Heart right ventricle (tissue), 16 donors: ENCODE measurements at regions not wholly inside any gene's neighbourhood (a gene's known extent, or its start where the extent isn't known, plus 50 kb on each side); places are given as distances from the start of the nearest gene placed in this dataset.
"Not testable (repeated sequence)": the region's sequence is repeated elsewhere in the genome, so short reads cannot be mapped to it uniquely, and the experiment has no call there.

Experiments used
- ATAC-seq, 8 donors: fragments of 200-7000 bp; cut with Tn5 transposase; one replicate each; pipeline ENCODE4 v1.9.1; 2020; ENCODE audit warnings: mild to moderate bottlenecking in 8 of 8, moderate library complexity in 8 of 8, moderate number of reproducible peaks in 1 of 8
- DNase-seq, 2 donors: peaks; one replicate each; pipeline ENCODE4 v3.0.0-alpha.2; 2020
- H3K27ac ChIP-seq, 10 donors: fragments of 200-600 bp; sonication (generic) in 2 of 10; one replicate each; pipeline versions ENCODE4 v1.5.0 to v1.8.0; 2020 to 2022; ENCODE audit warnings: mild to moderate bottlenecking in 3 of 10
- H3K27me3 ChIP-seq, 7 donors: fragments of 200-600 bp; one replicate each; pipeline ENCODE4 v1.8.0; 2021 to 2022; ENCODE audit warnings: mild to moderate bottlenecking in 2 of 7
- H3K36me3 ChIP-seq, 9 donors: fragments of 200-600 bp; sonication (generic) in 1 of 9; one replicate each; pipeline versions ENCODE4 v1.5.0 to v1.8.0; 2020 to 2022; ENCODE audit warnings: mild to moderate bottlenecking in 2 of 9
- H3K4me1 ChIP-seq, 9 donors: fragments of 200-600 bp; sonication (generic) in 1 of 9; one replicate each; pipeline versions ENCODE4 v1.5.0 to v1.8.0; 2020 to 2022; ENCODE audit warnings: mild to moderate bottlenecking in 4 of 9
- H3K4me3 ChIP-seq, 10 donors: fragments of 200-600 bp; sonication (generic) in 2 of 10; one replicate each; pipeline versions ENCODE4 v1.5.0 to v1.8.0; 2020 to 2022; ENCODE audit warnings: mild to moderate bottlenecking in 7 of 10, moderate library complexity in 2 of 10
- H3K9me3 ChIP-seq, 11 donors: fragments of 200-600 bp in 10 of 11; sonication (generic) in 2 of 11; one replicate each; pipeline versions ENCODE4 v1.5.0 to v1.8.0; 2013 to 2022; ENCODE audit warnings: mild to moderate bottlenecking in 2 of 11, control low read depth in 1 of 11, moderate library complexity in 1 of 11
- CTCF ChIP-seq, 9 donors: fragments of 200-600 bp; sonication (generic) in 2 of 9; IDR thresholded peaks; one replicate each; pipeline versions ENCODE4 v1.5.0 to v1.8.0; 2021 to 2022; ENCODE audit warnings: antibody characterized with exemption in 9 of 9, mild to moderate bottlenecking in 5 of 9, moderate library complexity in 1 of 9
- WGBS, 2 donors: extraction: QIAGEN DNeasy Blood & Tissue Kit; methylation state at CpG; one replicate each; pipeline ENCODE4 v1.1.7; 2013; ENCODE audit warnings: inconsistent platforms in 1 of 2; 5-methylcytosine and 5-hydroxymethylcytosine counted together
- intact Hi-C, 10 donors: fragments of 100-400 bp; cut with DNase I; formaldehyde crosslinking; loops; one replicate each; pipeline versions ENCODE4 v1.11.1 to v1.14.2; 2022
- donor health status: Arrhythmogenic right ventricular cardiomyopathy.
- donor health status: ischemic (EF 13 %, LVEDD 7.1; RV severe dilation, severe dysfunction).
- donor health status: healthy with polysubstance abuse.
- donor health status: DM: no; HTN: yes; CAD: no.
- donor health status: DM: no; HTN: no; CAD: no.
- donor health status: ischemic (EF 25% LVEDD 6.9; RV normal size, moderate dysfunction).
- donor health status: ischemic (EF 25% LVEDD 5.7; RV mildly dilated, moderate dysfunction).
- donor health status: healthy.
- donor health status: DM: yes; HTN: yes; CAD: no.
- donor health status: Ischemic cardiomyopathy.
- donor health status: ischemic (EF 35%, LVEDD 5.7; RV mildly dilated, moderate dysfunction).
- donor health status: nonischemic (EF 11% LVEDD 7.7; RV severe dilation, severe dysfunction).
- donor health status: DM: yes; HTN: yes; CAD: no.
- donor health status: PGD.
- donor health status: ischemic (EF 29% LVEDD 5.4; RV normal size, mild dysfunction).
- donor health status: nonischemic (EF 23%, LVEDD 6.1; RV moderate dilation, normal function).

- no peak for TF ChIP-seq CTCF (IDR thresholded peaks at IDR 0.05)
- intact Hi-C loops, result no loop called here
- ATAC-seq, result no peak
- DNase-seq, result no peak
- Histone ChIP-seq H3K4me1 (no peaks in the 10 kb centered on the region), H3K36me3 (no peaks in the 10 kb centered on the region), H3K9me3 (peaks cover 0 to 30% (median 0%) of the 10 kb centered on the region in 11 donors), H3K27ac (no peak overlapping the region), H3K4me3 (no peak overlapping the region), H3K27me3 (no peaks in the 10 kb centered on the region)
- WGBS, 2 donors, result 60 to 61% methylated on average over 2 of the region's 2 CpGs
These were observed 161.3 kb downstream of the CAVIN4 start for GRCh38 chr9:100739208-100739607.

- WGBS, 2 donors, result 74 to 77% methylated on average over 5 of the region's 5 CpGs
- Histone ChIP-seq H3K9me3 (peaks cover 0 to 30% (median 0%) of the 10 kb centered on the region in 11 donors), H3K4me3 (no peak overlapping the region), H3K27ac (no peak overlapping the region), H3K4me1 (no peaks in the 10 kb centered on the region), H3K36me3 (no peaks in the 10 kb centered on the region), H3K27me3 (no peaks in the 10 kb centered on the region)
- TF ChIP-seq CTCF (IDR thresholded peaks at IDR 0.05), result no peak
- no peak for DNase-seq
- no peak for ATAC-seq
- intact Hi-C loops, result no loop called here
These were observed 161.8 kb downstream of the CAVIN4 start for GRCh38 chr9:100739666-100740065.

- H3K4me3 ChIP-seq, H3K36me3 ChIP-seq, ATAC-seq, intact Hi-C loops, H3K27me3 ChIP-seq, DNase-seq, H3K4me1 ChIP-seq, H3K27ac ChIP-seq: not testable (repeated sequence)
- WGBS, 2 donors, result 67 to 70% methylated on average over 4 of the region's 4 CpGs
- H3K9me3 ChIP-seq, result peaks cover 0 to 30% (median 0%) of the 10 kb centered on the region in 11 donors
These were observed 171.1 kb downstream of the CAVIN4 start for GRCh38 chr9:100748930-100749329.

GRCh38 chr9:100756217-100756616 lies 178.3 kb downstream of the CAVIN4 start:
- H3K9me3 ChIP-seq, result peaks cover 0 to 7% (median 0%) of the 10 kb centered on the region in 11 donors
- ATAC-seq, result no peak
- no peaks in the 10 kb centered on the region for H3K4me1 ChIP-seq
- intact Hi-C loops, result no loop called here
- peaks cover 0 to 11% (median 0%) of the 10 kb centered on the region in 7 donors for H3K27me3 ChIP-seq
- H3K27ac ChIP-seq, result no peak overlapping the region
- DNase-seq, result no peak
- no peaks in the 10 kb centered on the region for H3K36me3 ChIP-seq
- TF ChIP-seq CTCF (IDR thresholded peaks at IDR 0.05), result no peak
- H3K4me3 ChIP-seq, result no peak overlapping the region
- 26 to 33% methylated on average over 2 of the region's 2 CpGs for WGBS, 2 donors

- ATAC-seq (no peak), DNase-seq (no peak)
- Histone ChIP-seq H3K9me3 (peaks cover 0 to 13% (median 4%) of the 10 kb centered on the region in 11 donors), H3K4me1 (no peaks in the 10 kb centered on the region), H3K27ac (no peak overlapping the region), H3K27me3 (peaks cover 0 to 11% (median 0%) of the 10 kb centered on the region in 7 donors), H3K36me3 (no peaks in the 10 kb centered on the region), H3K4me3 (no peak overlapping the region)
- 11 to 18% methylated on average over 3 of the region's 3 CpGs for WGBS, 2 donors
- TF ChIP-seq CTCF (IDR thresholded peaks at IDR 0.05), result no peak
- intact Hi-C loops, result no loop called here
These were observed 181.3 kb downstream of the CAVIN4 start for GRCh38 chr9:100759215-100759614.
